Astrocyte (in vitro differentiated cells and primary cell): ENCODE measurements at regions not wholly inside any gene's neighbourhood (a gene's known extent, or its start where the extent isn't known, plus 50 kb on each side); places are given as distances from the start of the nearest gene placed in this dataset.

Experiments used
- EZH2 ChIP-seq: IDR thresholded peaks from 2 replicates; pipeline ENCODE4 v1.6.1; 2012; ENCODE audit warnings: mild to moderate bottlenecking, low read length, inconsistent platforms; ENCODE audit not compliant: insufficient read depth
- TF ChIP-seq, protein P1 (sequence below): IDR thresholded peaks from 2 replicates; pipeline ENCODE4 v1.5.1; 2011; ENCODE audit warnings: low read depth, mild to moderate bottlenecking, inconsistent platforms, low read length, moderate library complexity; ENCODE audit not compliant: insufficient read depth

- TF ChIP-seq, protein P1, sequence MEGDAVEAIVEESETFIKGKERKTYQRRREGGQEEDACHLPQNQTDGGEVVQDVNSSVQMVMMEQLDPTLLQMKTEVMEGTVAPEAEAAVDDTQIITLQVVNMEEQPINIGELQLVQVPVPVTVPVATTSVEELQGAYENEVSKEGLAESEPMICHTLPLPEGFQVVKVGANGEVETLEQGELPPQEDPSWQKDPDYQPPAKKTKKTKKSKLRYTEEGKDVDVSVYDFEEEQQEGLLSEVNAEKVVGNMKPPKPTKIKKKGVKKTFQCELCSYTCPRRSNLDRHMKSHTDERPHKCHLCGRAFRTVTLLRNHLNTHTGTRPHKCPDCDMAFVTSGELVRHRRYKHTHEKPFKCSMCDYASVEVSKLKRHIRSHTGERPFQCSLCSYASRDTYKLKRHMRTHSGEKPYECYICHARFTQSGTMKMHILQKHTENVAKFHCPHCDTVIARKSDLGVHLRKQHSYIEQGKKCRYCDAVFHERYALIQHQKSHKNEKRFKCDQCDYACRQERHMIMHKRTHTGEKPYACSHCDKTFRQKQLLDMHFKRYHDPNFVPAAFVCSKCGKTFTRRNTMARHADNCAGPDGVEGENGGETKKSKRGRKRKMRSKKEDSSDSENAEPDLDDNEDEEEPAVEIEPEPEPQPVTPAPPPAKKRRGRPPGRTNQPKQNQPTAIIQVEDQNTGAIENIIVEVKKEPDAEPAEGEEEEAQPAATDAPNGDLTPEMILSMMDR, result no peak
- TF ChIP-seq EZH2, result no peak
Measured at GRCh38 chr16:51328733-51329132, 177.7 kb upstream of the SALL1 start.
